Skeletal muscle tissue (tissue), 3 donors: ENCODE measurements at regions not wholly inside any gene's neighbourhood (a gene's known extent, or its start where the extent isn't known, plus 50 kb on each side); places are given as distances from the start of the nearest gene placed in this dataset.

Source experiments
- H3K27ac ChIP-seq: one replicate; pipeline ENCODE4 v1.7.0; 2013; ENCODE audit warnings: mild to moderate bottlenecking, low read depth, low read length, inconsistent platforms
- H3K27me3 ChIP-seq, 3 donors: one replicate each; pipeline ENCODE4 v1.7.0; 2013; ENCODE audit warnings: low read length in 3 of 3; ENCODE audit not compliant: control insufficient read depth in 3 of 3, insufficient read depth in 3 of 3
- H3K36me3 ChIP-seq, 3 donors: one replicate each; pipeline ENCODE4 v1.7.0; 2013; ENCODE audit warnings: low read length in 3 of 3; ENCODE audit not compliant: control insufficient read depth in 3 of 3, insufficient read depth in 3 of 3
- H3K4me1 ChIP-seq, 3 donors: one replicate each; pipeline ENCODE4 v1.7.0; 2013; ENCODE audit warnings: low read length in 3 of 3, mild to moderate bottlenecking in 3 of 3; ENCODE audit not compliant: control insufficient read depth in 3 of 3, insufficient read depth in 3 of 3
- H3K4me3 ChIP-seq, 3 donors: one replicate each; pipeline ENCODE4 v1.7.0; 2013; ENCODE audit warnings: low read length in 3 of 3
- H3K9ac ChIP-seq, 3 donors: one replicate each; pipeline ENCODE4 v1.7.0; 2013; ENCODE audit warnings: low read length in 3 of 3, mild to moderate bottlenecking in 3 of 3, moderate library complexity in 2 of 3, low read depth in 1 of 3
- H3K9me3 ChIP-seq, 3 donors: one replicate each; pipeline ENCODE4 v1.7.0; 2013; ENCODE audit warnings: low read length in 3 of 3; ENCODE audit not compliant: control insufficient read depth in 3 of 3
- donor health status: Osteomylitis.

DNA sequence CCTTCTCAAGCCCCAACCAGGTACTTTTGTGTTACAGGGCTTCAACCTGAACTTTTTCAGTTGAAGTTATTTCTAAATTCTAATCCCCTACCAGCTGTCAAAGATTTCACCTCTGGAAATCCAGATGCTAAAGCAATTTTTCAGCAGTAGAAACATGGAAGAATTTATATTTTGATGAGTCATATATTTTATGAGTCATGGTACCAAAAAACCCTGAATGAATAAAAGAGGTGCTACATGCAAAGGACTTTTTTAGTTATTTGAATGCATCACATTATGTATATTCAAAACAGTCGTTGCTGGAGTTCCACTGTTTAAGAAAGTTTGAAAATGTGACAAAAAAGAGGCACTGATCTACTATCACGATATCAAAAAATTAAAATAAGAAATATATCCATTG is 96.0 kb upstream of the ZNF385D start:
- Histone ChIP-seq H3K36me3 (no peaks in the 10 kb centered on the region), H3K4me3 (no peak overlapping the region), H3K4me1 (no peaks in the 10 kb centered on the region), H3K27me3 (no peaks in the 10 kb centered on the region), H3K9me3 (no peaks in the 10 kb centered on the region), H3K27ac (no peak overlapping the region), H3K9ac (no peak overlapping the region)

DNA sequence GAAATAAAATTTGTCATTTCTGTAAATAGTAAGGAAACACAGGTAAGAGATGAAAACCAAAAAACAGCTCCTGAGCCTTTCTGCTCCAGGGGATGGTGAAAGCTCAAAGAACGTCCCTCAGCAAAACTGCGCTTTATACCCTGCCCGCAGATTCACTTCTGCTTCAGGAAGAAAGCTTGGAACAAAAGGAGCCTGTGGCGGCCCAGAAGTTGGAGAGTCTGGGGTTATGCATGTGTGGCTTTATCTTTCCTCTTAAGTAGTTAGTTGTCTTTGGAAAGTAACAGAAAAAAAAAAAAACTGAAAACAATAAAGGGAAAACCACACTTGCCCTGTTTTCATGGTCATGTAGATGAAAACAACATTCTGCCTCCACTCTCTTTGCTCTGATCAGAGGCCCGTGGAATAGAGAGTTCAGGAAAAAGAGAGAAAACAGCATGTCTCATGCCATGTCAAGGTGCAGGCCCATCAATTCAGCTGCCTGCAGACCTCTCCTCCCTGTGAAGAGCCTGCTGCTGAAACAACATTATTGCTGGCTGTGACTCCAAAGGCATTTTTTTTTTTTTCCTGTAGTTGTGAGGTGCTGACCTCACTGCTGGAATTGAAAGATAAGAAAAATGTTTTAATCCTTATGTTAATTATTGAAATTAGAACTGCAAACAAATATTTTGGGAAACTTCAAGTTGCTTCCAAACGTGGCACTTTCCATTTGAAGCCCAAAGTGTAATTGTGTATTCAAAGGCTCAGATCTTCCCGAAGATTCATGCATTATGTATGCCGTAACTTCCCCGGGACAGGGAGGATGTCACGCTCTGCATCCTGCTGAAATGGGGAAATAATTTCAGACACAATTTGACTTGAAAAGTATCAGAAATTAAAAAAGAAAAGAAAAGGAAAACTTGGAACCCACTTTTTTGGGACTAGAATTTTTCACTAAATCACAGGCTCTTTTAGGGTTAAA is 108.4 kb upstream of the ZNF385D start:
- H3K27ac ChIP-seq = no peak overlapping the region
- no peaks in the 10 kb centered on the region for H3K4me1 ChIP-seq
- no peaks in the 10 kb centered on the region for H3K27me3 ChIP-seq
- no peaks in the 10 kb centered on the region for H3K9me3 ChIP-seq
- no peaks in the 10 kb centered on the region for H3K36me3 ChIP-seq
- no peak overlapping the region for H3K9ac ChIP-seq
- no peak overlapping the region for H3K4me3 ChIP-seq

GRCh38 chr3:21860082-21860475 is 109.1 kb upstream of the ZNF385D start:
- H3K4me1 ChIP-seq = no peaks in the 10 kb centered on the region
- H3K4me3 ChIP-seq = no peak overlapping the region
- H3K9ac ChIP-seq = no peak overlapping the region
- H3K27me3 ChIP-seq = no peaks in the 10 kb centered on the region
- H3K9me3 ChIP-seq = no peaks in the 10 kb centered on the region
- no peaks in the 10 kb centered on the region for H3K36me3 ChIP-seq
- H3K27ac ChIP-seq = no peak overlapping the region

- H3K27ac ChIP-seq = no peak overlapping the region
- H3K4me1 ChIP-seq = no peaks in the 10 kb centered on the region
- H3K4me3 ChIP-seq = no peak overlapping the region
- H3K36me3 ChIP-seq = no peaks in the 10 kb centered on the region
- H3K27me3 ChIP-seq = no peaks in the 10 kb centered on the region
- no peak overlapping the region for H3K9ac ChIP-seq
- H3K9me3 ChIP-seq = no peaks in the 10 kb centered on the region
Measured at GRCh38 chr3:21860657-21861056, 109.6 kb upstream of the ZNF385D start.

DNA sequence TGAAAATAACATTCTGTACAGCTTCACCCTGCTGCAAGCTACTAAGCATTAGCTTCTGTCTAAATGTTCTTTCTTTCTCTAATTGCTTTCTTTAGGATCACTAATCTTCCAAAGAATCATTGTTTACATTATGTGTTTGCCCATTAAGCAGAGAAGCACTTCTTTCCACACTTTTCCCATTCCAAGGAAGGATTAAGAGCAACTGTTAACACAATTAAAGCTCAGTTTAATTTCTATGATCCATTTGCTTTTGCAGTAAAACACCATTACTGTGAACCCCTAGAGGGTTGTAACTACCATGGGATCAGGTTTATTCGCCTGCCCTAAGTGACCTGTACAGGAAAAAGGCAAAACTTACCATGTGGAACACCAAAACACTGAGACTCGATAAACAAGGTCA is 125.8 kb upstream of the ZNF385D start:
- Histone ChIP-seq H3K4me1 (no peaks in the 10 kb centered on the region), H3K4me3 (no peak overlapping the region), H3K36me3 (no peaks in the 10 kb centered on the region), H3K9ac (no peak overlapping the region), H3K27me3 (no peaks in the 10 kb centered on the region), H3K9me3 (no peaks in the 10 kb centered on the region), H3K27ac (no peak overlapping the region)

DNA sequence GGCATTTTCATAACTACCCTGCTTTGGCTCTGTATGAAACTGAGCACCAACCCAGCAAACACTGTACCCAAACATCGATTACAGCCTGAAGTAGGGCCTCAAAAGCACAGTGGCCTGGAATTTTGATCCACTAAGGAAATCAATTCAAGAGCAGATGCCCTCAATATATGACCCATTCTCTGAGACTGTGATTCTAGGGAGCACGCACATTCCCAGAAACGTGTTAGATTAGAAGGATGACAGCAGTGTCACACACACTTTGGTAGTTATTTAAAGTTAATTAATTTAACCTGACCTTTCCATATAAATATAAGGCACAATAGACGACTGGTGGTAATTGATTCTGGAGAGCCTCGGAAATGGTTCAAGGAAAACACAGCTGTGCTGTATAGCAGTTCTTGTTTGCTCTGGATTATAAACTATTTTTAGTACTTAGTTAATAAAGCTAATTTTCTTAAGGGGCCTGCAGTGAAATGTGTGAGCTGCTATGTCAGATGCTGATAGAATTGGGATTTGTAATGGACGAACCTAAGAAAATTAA is 126.3 kb upstream of the ZNF385D start:
- Histone ChIP-seq H3K27ac (no peak overlapping the region), H3K9me3 (no peaks in the 10 kb centered on the region), H3K4me1 (no peaks in the 10 kb centered on the region), H3K4me3 (no peak overlapping the region), H3K9ac (no peak overlapping the region), H3K36me3 (no peaks in the 10 kb centered on the region), H3K27me3 (no peaks in the 10 kb centered on the region)

- Histone ChIP-seq H3K9ac (no peak overlapping the region), H3K9me3 (no peaks in the 10 kb centered on the region), H3K4me3 (no peak overlapping the region), H3K36me3 (no peaks in the 10 kb centered on the region), H3K4me1 (no peaks in the 10 kb centered on the region), H3K27me3 (no peaks in the 10 kb centered on the region), H3K27ac (no peak overlapping the region)
Measured at GRCh38 chr3:21879184-21879886, 128.3 kb upstream of the ZNF385D start.

GRCh38 chr3:21888656-21889055 is 137.6 kb upstream of the ZNF385D start:
- Histone ChIP-seq H3K27me3 (no peaks in the 10 kb centered on the region), H3K4me3 (no peak overlapping the region), H3K27ac (no peak overlapping the region), H3K9ac (no peak overlapping the region), H3K36me3 (no peaks in the 10 kb centered on the region), H3K9me3 (no peaks in the 10 kb centered on the region), H3K4me1 (peaks cover 0 to 4% (median 0%) of the 10 kb centered on the region in 3 donors)

DNA sequence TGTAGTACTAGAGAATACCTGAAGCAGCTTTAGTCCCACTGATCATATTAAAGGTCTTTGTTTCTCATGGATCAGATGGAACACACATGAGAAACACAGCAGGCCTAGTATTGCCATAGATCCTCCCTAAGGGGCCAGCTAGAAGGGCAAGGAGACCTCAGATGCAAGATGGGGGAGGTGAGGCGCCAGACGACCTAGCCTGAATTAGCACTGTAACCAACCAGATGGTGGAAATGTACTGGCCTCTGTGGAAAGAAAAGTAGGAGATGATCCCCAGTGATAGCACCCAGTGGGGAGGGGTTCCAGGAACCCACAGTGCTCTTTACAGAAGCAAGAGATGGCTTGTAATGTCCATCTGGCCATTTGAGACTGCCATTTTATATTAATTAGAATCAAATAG is 138.2 kb upstream of the ZNF385D start:
- no peak overlapping the region for H3K4me3 ChIP-seq
- H3K4me1 ChIP-seq = peaks cover 0 to 4% (median 0%) of the 10 kb centered on the region in 3 donors
- H3K9me3 ChIP-seq = no peaks in the 10 kb centered on the region
- H3K27me3 ChIP-seq = no peaks in the 10 kb centered on the region
- no peak overlapping the region for H3K9ac ChIP-seq
- no peak overlapping the region for H3K27ac ChIP-seq
- no peaks in the 10 kb centered on the region for H3K36me3 ChIP-seq

DNA sequence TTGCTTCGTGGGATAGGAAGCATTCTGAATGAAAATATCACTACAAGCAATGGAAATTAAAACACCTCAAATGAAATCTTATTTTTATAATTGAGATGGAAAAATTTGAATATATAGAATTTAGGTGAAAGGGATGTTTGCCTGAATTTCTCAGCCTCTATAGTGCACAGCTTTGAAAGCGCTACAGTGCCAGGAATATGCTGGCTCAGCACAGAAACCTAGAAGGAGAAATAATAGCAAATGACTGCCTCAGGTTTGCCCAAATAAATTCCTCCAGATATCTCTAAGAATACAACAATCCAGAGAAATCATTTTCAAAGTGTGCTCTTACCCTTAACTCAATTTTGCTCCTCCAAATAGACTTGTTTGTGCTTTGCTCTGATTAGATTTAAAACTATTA is 141.1 kb upstream of the ZNF385D start:
- Histone ChIP-seq H3K27me3 (no peaks in the 10 kb centered on the region), H3K9me3 (no peaks in the 10 kb centered on the region), H3K27ac (no peak overlapping the region), H3K4me1 (peaks cover 0 to 4% (median 0%) of the 10 kb centered on the region in 3 donors), H3K36me3 (no peaks in the 10 kb centered on the region), H3K4me3 (no peak overlapping the region), H3K9ac (no peak overlapping the region)
